GM12874 (cell line): ENCODE measurements at regions not wholly inside any gene's neighbourhood (a gene's known extent, or its start where the extent isn't known, plus 50 kb on each side); places are given as distances from the start of the nearest gene placed in this dataset.

Experiments
- TF ChIP-seq, protein P1 (sequence below): IDR thresholded peaks from 2 replicates; pipeline ENCODE4 v1.5.1; 2011; ENCODE audit warnings: low read depth, mild to moderate bottlenecking, control low read depth, low read length, moderate library complexity; ENCODE audit not compliant: insufficient read depth

DNA sequence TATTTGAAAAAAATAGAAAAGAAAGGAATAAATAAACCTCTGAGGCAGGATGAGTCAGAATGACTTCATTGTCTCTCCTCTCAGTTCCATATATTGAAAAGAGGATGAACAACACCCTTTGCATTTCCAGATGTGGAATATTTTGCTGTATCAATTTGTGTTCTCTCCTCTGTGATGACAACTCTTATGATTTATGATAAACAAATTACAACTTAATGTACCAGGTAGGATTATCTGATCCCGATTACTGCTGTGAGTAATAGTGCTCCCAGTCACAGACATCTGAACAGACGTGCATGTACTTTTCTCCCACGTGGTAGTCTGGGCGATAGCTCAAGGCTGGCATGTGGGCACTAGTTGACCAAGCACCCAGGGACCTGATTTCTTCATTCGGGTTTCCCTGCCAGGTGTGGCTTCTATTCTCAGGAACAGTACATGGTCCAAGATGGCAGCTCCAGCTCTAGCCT is 142.1 kb upstream of the SULF2 start:
- TF ChIP-seq, protein P1, sequence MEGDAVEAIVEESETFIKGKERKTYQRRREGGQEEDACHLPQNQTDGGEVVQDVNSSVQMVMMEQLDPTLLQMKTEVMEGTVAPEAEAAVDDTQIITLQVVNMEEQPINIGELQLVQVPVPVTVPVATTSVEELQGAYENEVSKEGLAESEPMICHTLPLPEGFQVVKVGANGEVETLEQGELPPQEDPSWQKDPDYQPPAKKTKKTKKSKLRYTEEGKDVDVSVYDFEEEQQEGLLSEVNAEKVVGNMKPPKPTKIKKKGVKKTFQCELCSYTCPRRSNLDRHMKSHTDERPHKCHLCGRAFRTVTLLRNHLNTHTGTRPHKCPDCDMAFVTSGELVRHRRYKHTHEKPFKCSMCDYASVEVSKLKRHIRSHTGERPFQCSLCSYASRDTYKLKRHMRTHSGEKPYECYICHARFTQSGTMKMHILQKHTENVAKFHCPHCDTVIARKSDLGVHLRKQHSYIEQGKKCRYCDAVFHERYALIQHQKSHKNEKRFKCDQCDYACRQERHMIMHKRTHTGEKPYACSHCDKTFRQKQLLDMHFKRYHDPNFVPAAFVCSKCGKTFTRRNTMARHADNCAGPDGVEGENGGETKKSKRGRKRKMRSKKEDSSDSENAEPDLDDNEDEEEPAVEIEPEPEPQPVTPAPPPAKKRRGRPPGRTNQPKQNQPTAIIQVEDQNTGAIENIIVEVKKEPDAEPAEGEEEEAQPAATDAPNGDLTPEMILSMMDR, result no peak

DNA sequence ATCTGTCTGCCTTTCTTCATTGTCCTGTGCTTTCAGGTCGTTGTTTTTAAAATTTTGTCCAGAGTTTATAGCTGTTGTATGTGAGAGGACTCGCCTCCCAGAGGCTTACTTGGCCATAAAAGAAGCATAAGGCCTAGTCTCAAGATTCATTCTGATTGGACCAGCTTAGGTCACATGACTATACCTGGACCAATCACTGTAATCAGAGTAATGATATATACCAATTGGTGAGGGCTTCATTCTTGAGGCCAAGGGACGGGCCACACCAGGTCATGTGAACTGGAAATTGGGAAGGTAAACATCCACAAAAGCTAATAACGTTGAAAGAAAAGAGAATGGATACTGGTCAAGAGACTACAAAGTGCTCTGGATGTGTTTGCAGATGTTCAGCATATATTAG is 141.4 kb upstream of the SULF2 start:
- TF ChIP-seq, protein P1, result no peak

DNA sequence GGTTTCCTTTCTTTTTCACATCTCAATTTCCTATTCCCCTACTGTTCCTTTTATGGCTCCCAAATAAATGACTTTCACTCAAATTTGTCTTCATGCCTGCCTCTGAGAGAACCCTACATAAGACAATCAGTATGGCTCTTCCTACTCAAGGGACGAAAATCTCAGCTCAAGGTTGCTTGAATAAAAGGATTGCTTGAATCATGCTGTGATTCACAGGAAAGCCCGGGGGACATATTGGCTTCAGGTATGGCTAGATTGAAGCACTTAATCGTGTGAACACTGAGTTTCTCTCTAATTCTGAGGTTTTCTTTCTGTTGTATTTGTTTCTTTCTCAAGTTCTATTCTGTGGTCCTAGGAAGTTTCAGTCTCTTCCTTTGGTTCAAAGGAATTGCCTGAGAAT is 140.3 kb upstream of the SULF2 start:
- TF ChIP-seq, protein P1, result no peak

DNA sequence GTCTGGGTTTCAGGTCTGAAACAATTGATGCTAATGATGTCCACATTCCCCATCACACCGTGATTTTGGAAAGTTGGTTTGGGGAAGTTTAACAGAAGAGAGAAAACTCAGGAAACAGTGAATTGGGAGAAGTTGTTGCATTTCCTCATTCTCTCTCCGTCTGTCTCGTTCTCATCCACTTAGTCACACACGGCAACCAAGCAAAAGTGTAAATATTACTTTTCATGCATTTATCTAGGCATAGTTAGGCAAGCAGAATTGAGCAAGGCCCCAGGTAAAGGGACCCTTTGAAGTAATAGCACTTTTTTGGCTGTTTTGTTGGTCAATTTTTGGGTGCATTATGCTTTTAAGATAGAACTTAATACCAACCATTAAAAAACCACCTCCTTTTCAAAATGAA is 137.0 kb upstream of the SULF2 start:
- TF ChIP-seq, protein P1, result no peak

DNA sequence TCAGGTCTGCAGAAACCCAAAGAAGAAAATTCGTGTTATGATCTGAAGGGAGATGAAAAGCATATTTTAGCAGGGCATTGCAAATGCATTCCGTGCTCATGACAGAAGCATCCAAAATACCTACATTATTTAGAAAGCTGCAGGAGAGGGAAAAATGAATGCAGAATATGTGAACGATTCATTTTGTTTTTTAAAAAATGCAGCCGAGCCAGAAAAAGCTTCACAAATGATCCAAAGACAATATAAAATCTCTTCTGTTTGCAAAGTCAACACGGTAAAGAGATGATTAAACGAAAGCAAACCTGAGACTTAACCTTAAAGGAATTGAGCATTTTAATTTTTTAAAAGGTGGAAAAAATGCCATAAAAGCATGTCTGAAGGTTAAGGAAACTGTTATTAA is 136.1 kb upstream of the SULF2 start:
- TF ChIP-seq, protein P1, result no peak

DNA sequence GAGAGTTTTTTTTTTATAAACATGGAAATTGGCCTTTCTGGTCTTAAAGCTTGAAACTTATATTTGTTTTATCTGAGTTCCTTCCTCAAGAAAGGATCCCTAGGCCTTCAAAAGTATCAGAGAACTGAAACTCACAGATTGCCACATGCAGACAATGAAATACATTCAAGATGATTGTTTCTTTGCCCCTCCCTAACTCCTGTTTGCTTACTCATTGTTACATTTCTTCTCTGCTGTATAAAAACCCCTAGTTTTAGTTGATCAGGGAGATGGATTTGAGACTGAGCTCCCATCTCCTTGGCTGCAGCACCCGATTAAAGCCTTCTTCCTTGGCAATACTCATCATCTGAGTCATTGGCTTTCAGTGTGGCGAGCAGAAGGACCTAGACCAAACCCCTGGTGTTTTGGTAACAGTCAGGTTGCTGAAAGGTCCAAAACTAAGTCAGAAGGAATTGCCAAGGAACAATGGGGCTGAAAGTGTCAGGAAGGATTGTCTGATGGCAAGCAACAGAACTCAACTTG is 132.3 kb upstream of the SULF2 start:
- TF ChIP-seq, protein P1, result no peak

DNA sequence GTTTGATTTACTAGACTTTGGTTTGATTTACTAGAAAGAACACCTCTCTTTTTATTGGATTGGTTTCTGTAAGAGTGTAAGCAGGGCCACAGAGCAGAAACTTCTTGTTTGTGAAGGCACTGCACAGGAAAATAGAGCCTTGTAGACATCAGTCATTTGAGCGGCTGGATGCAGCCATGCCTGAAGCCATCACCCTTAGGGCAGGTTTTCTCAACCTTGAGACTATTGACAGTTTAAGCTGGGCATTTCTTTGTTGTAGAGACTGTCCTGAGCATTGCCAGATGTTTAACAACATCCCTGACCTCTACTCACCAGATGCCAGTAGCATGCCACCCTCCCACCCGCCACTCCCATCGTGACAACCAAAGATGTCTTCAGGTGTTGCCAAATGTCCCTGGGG is 130.2 kb upstream of the SULF2 start:
- TF ChIP-seq, protein P1, result no peak

DNA sequence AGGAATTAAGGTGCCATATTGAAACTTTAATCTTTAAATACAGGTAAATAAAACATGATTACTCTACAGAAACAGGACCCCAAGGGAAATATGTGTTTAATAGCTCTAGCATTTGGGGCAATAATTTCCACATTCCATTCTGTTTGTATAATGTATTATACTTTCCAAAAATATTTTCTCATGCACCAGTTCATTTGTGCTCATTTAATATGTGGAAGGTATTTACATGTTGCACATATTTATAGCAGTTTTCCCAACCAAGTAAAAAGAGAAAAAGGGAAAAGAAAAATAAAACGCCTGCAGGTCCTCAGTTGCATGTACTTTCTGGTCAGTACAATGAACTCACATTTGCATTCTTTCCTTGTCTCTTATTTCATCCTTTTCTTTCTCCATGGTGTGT is 129.5 kb upstream of the SULF2 start:
- TF ChIP-seq, protein P1, result no peak
